Astrocyte of the cerebellum (primary cell): ENCODE measurements at regions not wholly inside any gene's neighbourhood (a gene's known extent, or its start where the extent isn't known, plus 50 kb on each side); places are given as distances from the start of the nearest gene placed in this dataset.
"Not testable (repeated sequence)": the region's sequence is repeated elsewhere in the genome, so short reads cannot be mapped to it uniquely, and the experiment has no call there.

Source experiments
- DNase-seq: peaks from one replicate; pipeline ENCODE4 v3.0.0-alpha.2; 2011; ENCODE audit warnings: low read depth
- H3K4me3 ChIP-seq: 2 replicates; pipeline ENCODE4 v1.5.1; 2011; ENCODE audit warnings: mild to moderate bottlenecking, low read depth, low read length, moderate library complexity
- CTCF ChIP-seq: IDR thresholded peaks from 2 replicates; pipeline ENCODE4 v1.5.1; 2012; ENCODE audit warnings: low read length, low read depth, moderate library complexity, mild to moderate bottlenecking; ENCODE audit errors: missing control alignments
- in situ Hi-C: cut with HindIII; loops from 2 replicates; pipeline ENCODE4 v1.10.0; 2017; ENCODE audit warnings: low sequenced_read_pairs

- TF ChIP-seq CTCF = no peak
- H3K4me3 ChIP-seq = no peak overlapping the region
- peak; percentile 19 for DNase-seq
- in situ Hi-C loops = no loop called here
These were observed 275.4 kb upstream of the HS6ST1 start for GRCh38 chr2:128593879-128594650.

GRCh38 chr2:128594651-128594910, 275.9 kb upstream of the HS6ST1 start:
- H3K4me3 ChIP-seq = no peak overlapping the region
- no peak for DNase-seq
- TF ChIP-seq CTCF = no peak
- in situ Hi-C loops = no loop called here

- DNase-seq = no peak
- in situ Hi-C loops = no loop called here
- no peak overlapping the region for H3K4me3 ChIP-seq
- no peak for TF ChIP-seq CTCF
These were observed 276.4 kb upstream of the HS6ST1 start for GRCh38 chr2:128594953-128595677.

- no peak overlapping the region for H3K4me3 ChIP-seq
- in situ Hi-C loops = no loop called here
- no peak for TF ChIP-seq CTCF
- DNase-seq = no peak
These were observed 277.2 kb upstream of the HS6ST1 start for GRCh38 chr2:128595763-128596395.

- DNase-seq = no peak
- no peak overlapping the region for H3K4me3 ChIP-seq
- TF ChIP-seq CTCF = no peak
- in situ Hi-C loops = no loop called here
These were observed 277.9 kb upstream of the HS6ST1 start for GRCh38 chr2:128596396-128597120.

- no peak for TF ChIP-seq CTCF
- no peak overlapping the region for H3K4me3 ChIP-seq
- in situ Hi-C loops = no loop called here
- DNase-seq = no peak
These were observed 278.6 kb upstream of the HS6ST1 start for GRCh38 chr2:128597121-128597762.

GRCh38 chr2:128598260-128598659, 279.6 kb upstream of the HS6ST1 start:
- H3K4me3 ChIP-seq, DNase-seq, in situ Hi-C loops: not testable (repeated sequence)
